GM23248 (cell line): ENCODE measurements at regions not wholly inside any gene's neighbourhood (a gene's known extent, or its start where the extent isn't known, plus 50 kb on each side); places are given as distances from the start of the nearest gene placed in this dataset.

Experiments
- DNase-seq: peaks from one replicate; pipeline ENCODE4 v3.0.0-alpha.2; 2015
- H2AFZ ChIP-seq: fragments of 200-600 bp; sonication (generic); 2 replicates; pipeline ENCODE4 v1.6.1; 2016; ENCODE audit warnings: antibody characterized with exemption
- H3F3A ChIP-seq: fragments of 200-600 bp; sonication (generic); 2 replicates; pipeline ENCODE4 v1.6.1; 2016; ENCODE audit warnings: mild to moderate bottlenecking, antibody characterized with exemption, mixed run types; ENCODE audit not compliant: insufficient read depth
- H3K27ac ChIP-seq: fragments of 200-600 bp; sonication (generic); 2 replicates; pipeline ENCODE4 v1.5.1; 2016; ENCODE audit warnings: mild to moderate bottlenecking
- H3K27me3 ChIP-seq: fragments of 200-600 bp; sonication (generic); replicated peaks from 2 replicates; pipeline ENCODE4 v1.6.1; 2016; ENCODE audit warnings: mild to moderate bottlenecking; ENCODE audit not compliant: insufficient read depth
- H3K36me3 ChIP-seq: fragments of 200-600 bp; sonication (generic); 2 replicates; pipeline ENCODE4 v1.6.1; 2016; ENCODE audit warnings: low read depth, mild to moderate bottlenecking
- H3K4me1 ChIP-seq: fragments of 200-600 bp; sonication (generic); 2 replicates; pipeline ENCODE4 v1.6.1; 2016; ENCODE audit warnings: mild to moderate bottlenecking; ENCODE audit not compliant: insufficient read depth
- H3K4me2 ChIP-seq: fragments of 200-600 bp; sonication (generic); one replicate; pipeline ENCODE4 v1.6.1; 2016; ENCODE audit warnings: mild to moderate bottlenecking; ENCODE audit not compliant: unreplicated experiment
- H3K4me3 ChIP-seq: fragments of 200-600 bp; sonication (generic); 2 replicates; pipeline ENCODE4 v1.5.1; 2016; ENCODE audit warnings: mild to moderate bottlenecking
- H3K79me2 ChIP-seq: fragments of 200-600 bp; sonication (generic); 2 replicates; pipeline ENCODE4 v1.6.1; 2016; ENCODE audit warnings: mild to moderate bottlenecking; ENCODE audit not compliant: insufficient read depth
- H3K9ac ChIP-seq: fragments of 200-600 bp; sonication (generic); 2 replicates; pipeline ENCODE4 v1.6.1; 2016; ENCODE audit warnings: mild to moderate bottlenecking
- H3K9me2 ChIP-seq: fragments of 200-600 bp; sonication (generic); 2 replicates; pipeline ENCODE4 v1.6.1; 2016; ENCODE audit warnings: mixed run types, mild to moderate bottlenecking, moderate library complexity; ENCODE audit not compliant: insufficient read depth
- H3K9me3 ChIP-seq: fragments of 200-600 bp; sonication (generic); one replicate; pipeline ENCODE4 v1.6.1; 2017; ENCODE audit warnings: low read depth
- H4K20me1 ChIP-seq: fragments of 200-600 bp; sonication (generic); 2 replicates; pipeline ENCODE4 v1.6.0; 2016; ENCODE audit not compliant: insufficient read depth
- EZH2 ChIP-seq: fragments of 200-600 bp; sonication (generic); IDR thresholded peaks from 2 replicates; pipeline ENCODE4 v1.6.1; 2018; ENCODE audit warnings: antibody characterized with exemption, mild to moderate bottlenecking; ENCODE audit not compliant: insufficient read depth, poor library complexity, severe bottlenecking
- EZH2phosphoT487 ChIP-seq: fragments of 200-600 bp; sonication (generic); IDR thresholded peaks from 2 replicates; pipeline ENCODE4 v1.6.1; 2018; ENCODE audit warnings: antibody characterized with exemption, moderate library complexity, mild to moderate bottlenecking, low read depth; ENCODE audit not compliant: insufficient read depth
- WGBS, 2 experiments: methylation state at CpG; one replicate each; pipeline ENCODE4 v1.1.6; 2015 to 2017; ENCODE audit warnings: low lambda C conversion rate in 2 of 2, low coverage in 1 of 2; ENCODE audit errors: missing lambda C conversion rate in 2 of 2; 5-methylcytosine and 5-hydroxymethylcytosine counted together
- in situ Hi-C: fragments of 300-500 bp; cut with MboI; formaldehyde crosslinking; loops from 2 replicates; pipeline ENCODE4 v1.15.0; 2020

- Histone ChIP-seq H3K4me3 (no peak overlapping the region), H3K9ac (no peak overlapping the region), H3K9me3 (no peaks in the 10 kb centered on the region), H3K27ac (no peak overlapping the region), H3K4me1 (no peaks in the 10 kb centered on the region), H3F3A (peaks cover 6% of the 10 kb centered on the region; the same call in 1 of the 2 replicates), H3K9me2 (no peaks in the 10 kb centered on the region), H3K36me3 (peaks cover 28% of the 10 kb centered on the region), H2AFZ (no peak overlapping the region), H3K79me2 (peaks cover 34% of the 10 kb centered on the region), H3K27me3 (no peaks in the 10 kb centered on the region), H3K4me2 (no peak overlapping the region), H4K20me1 (no peaks in the 10 kb centered on the region)
- in situ Hi-C loops = no loop called here
- DNase-seq = no peak
- 98 to 99% methylated on average over 3 of the region's 3 CpGs for WGBS, 2 experiments
- TF ChIP-seq EZH2phosphoT487 = no peak
- no peak for TF ChIP-seq EZH2
These were observed 90.4 kb downstream of the SEPTIN7 start for GRCh38 chr7:35891004-35891830.

- Histone ChIP-seq H4K20me1 (no peaks in the 10 kb centered on the region), H3K4me1 (no peaks in the 10 kb centered on the region), H3K4me2 (no peak overlapping the region), H3K27me3 (no peaks in the 10 kb centered on the region), H3K9me3 (no peaks in the 10 kb centered on the region), H2AFZ (no peak overlapping the region), H3K79me2 (peaks cover 49% of the 10 kb centered on the region), H3F3A (peaks cover 6% of the 10 kb centered on the region; the same call in 1 of the 2 replicates), H3K9me2 (no peaks in the 10 kb centered on the region), H3K27ac (no peak overlapping the region), H3K4me3 (no peak overlapping the region), H3K9ac (no peak overlapping the region), H3K36me3 (peaks cover 42% of the 10 kb centered on the region)
- 100% methylated on average over 1 of the region's 1 CpG for WGBS, 2 experiments
- in situ Hi-C loops = no loop called here
- TF ChIP-seq EZH2phosphoT487 (no peak), EZH2 (no peak)
- DNase-seq = no peak
These were observed 92.8 kb downstream of the SEPTIN7 start for GRCh38 chr7:35893649-35894048.

- 100% methylated on average over 1 of the region's 1 CpG for WGBS, 2 experiments
- H3K27me3 ChIP-seq = no peaks in the 10 kb centered on the region
- peaks cover 49% of the 10 kb centered on the region for H3K79me2 ChIP-seq
- peaks cover 6% of the 10 kb centered on the region; the same call in 1 of the 2 replicates for H3F3A ChIP-seq
- H3K4me2 ChIP-seq = no peak overlapping the region
- H2AFZ ChIP-seq = no peak overlapping the region
- no peak overlapping the region for H3K4me3 ChIP-seq
- no peak for TF ChIP-seq EZH2
- no peak for TF ChIP-seq EZH2phosphoT487
- DNase-seq = no peak
- no peak overlapping the region for H3K27ac ChIP-seq
- no peaks in the 10 kb centered on the region for H3K4me1 ChIP-seq
- in situ Hi-C loops = no loop called here
- peaks cover 48% of the 10 kb centered on the region for H3K36me3 ChIP-seq
- no peaks in the 10 kb centered on the region for H4K20me1 ChIP-seq
- no peaks in the 10 kb centered on the region for H3K9me3 ChIP-seq
- H3K9me2 ChIP-seq = no peaks in the 10 kb centered on the region
- no peak overlapping the region for H3K9ac ChIP-seq
These were observed 93.9 kb downstream of the SEPTIN7 start for GRCh38 chr7:35894721-35895120.

- H4K20me1 ChIP-seq = no peaks in the 10 kb centered on the region
- H3K27me3 ChIP-seq = no peaks in the 10 kb centered on the region
- H3K4me2 ChIP-seq = no peak overlapping the region
- peaks cover 30% of the 10 kb centered on the region for H3K79me2 ChIP-seq
- DNase-seq = no peak
- H3K4me3 ChIP-seq = no peak overlapping the region
- peaks cover 36% of the 10 kb centered on the region for H3F3A ChIP-seq
- no peaks in the 10 kb centered on the region for H3K9me3 ChIP-seq
- in situ Hi-C loops = loop anchor here (10.0 kb wide), 1 partner anchor 186 kb away; no protein-coding TSS in a partner anchor
- H3K9me2 ChIP-seq = no peaks in the 10 kb centered on the region
- 0 out of 2 replicates have a peak, but pooled peaks cover 5% of the 10 kb centered on the region for H3K4me1 ChIP-seq
- no peak overlapping the region for H2AFZ ChIP-seq
- WGBS, 2 experiments = 96 to 100% methylated on average over 2 of the region's 2 CpGs
- peaks cover 69% of the 10 kb centered on the region for H3K36me3 ChIP-seq
- H3K27ac ChIP-seq = no peak overlapping the region
- H3K9ac ChIP-seq = no peak overlapping the region
- TF ChIP-seq EZH2phosphoT487 = no peak
- no peak for TF ChIP-seq EZH2
These were observed 99.8 kb downstream of the SEPTIN7 start for GRCh38 chr7:35900651-35901050.
